HepG2 (cell line): ENCODE measurements at regions not wholly inside any gene's neighbourhood (a gene's known extent, or its start where the extent isn't known, plus 50 kb on each side); places are given as distances from the start of the nearest gene placed in this dataset.

Experiments used
- ATAC-seq: fragments of 200-7000 bp; cut with Tn5 transposase; 3 replicates; pipeline ENCODE4 v1.9.1; 2020; ENCODE audit warnings: mild to moderate bottlenecking, moderate library complexity
- BruUV-seq: library from RNA; stranded (reverse); fragments of 400-500 nt; replicated peaks from 2 replicates; lab custom pipeline; 2021; lab: Mats Ljungman, UMichigan
- CTCF ChIA-PET: fragments of 300-600 bp; formaldehyde crosslinking; extraction: SDS; loops from one replicate; lab custom pipeline; 2021; ENCODE audit warnings: low total read pairs, inconsistent platforms, low intra/inter-chr PET ratio; lab: Yijun Ruan, JAX
- POLR2A ChIA-PET: fragments of 350-600 bp; sonication (Branson Sonifier 250); formaldehyde crosslinking; loops from one replicate; lab custom pipeline; 2020; ENCODE audit warnings: antibody characterized with exemption, inconsistent platforms; lab: Yijun Ruan, JAX
- DNase-seq: peaks from one replicate; pipeline ENCODE4 v3.0.0-alpha.2; 2015; ENCODE audit warnings: low spot score
- FAIRE-seq: peaks from 3 replicates; lab custom pipeline; 2011; peaks lifted over from hg19 to GRCh38; lab: Jason Lieb, UNC
- H2AFZ ChIP-seq: one replicate; pipeline ENCODE4 v1.6.1; 2011; ENCODE audit warnings: low read length, inconsistent platforms
- H3K27ac ChIP-seq: fragments of 300-600 bp; 3 replicates; pipeline ENCODE4 v1.8.0; 2011; ENCODE audit warnings: mixed run types, mild to moderate bottlenecking, mixed read lengths, low read length, inconsistent platforms; ENCODE audit not compliant: insufficient read depth; ENCODE audit errors: extremely low read length
- H3K27me3 ChIP-seq, 2 experiments: fragments of 200-600 bp in 1 of 2; 2 replicates in 1 of 2; 3 replicates in 1 of 2; pipeline versions ENCODE4 v1.6.0 to v1.8.0; 2011; ENCODE audit warnings: low read length in 2 of 2, mild to moderate bottlenecking in 2 of 2, moderate library complexity in 2 of 2, inconsistent platforms in 1 of 2; ENCODE audit not compliant: insufficient read depth in 2 of 2, control insufficient read depth in 1 of 2
- H3K36me3 ChIP-seq, 2 experiments: fragments of 200-600 bp in 1 of 2; replicated peaks in 1 of 2; 2 replicates in 1 of 2; 3 replicates in 1 of 2; pipeline versions ENCODE4 v1.5.1 to v1.8.0; 2011; ENCODE audit warnings: low read length in 2 of 2, inconsistent platforms in 1 of 2; ENCODE audit not compliant: insufficient read depth in 2 of 2, control insufficient read depth in 1 of 2
- H3K4me1 ChIP-seq: 2 replicates; pipeline ENCODE4 v1.5.1; 2012; ENCODE audit warnings: low read length, inconsistent platforms; ENCODE audit not compliant: insufficient read depth
- H3K4me2 ChIP-seq: 2 replicates; pipeline ENCODE4 v1.6.0; 2011; ENCODE audit warnings: low read depth, low read length, inconsistent platforms
- H3K4me3 ChIP-seq, 3 experiments: fragments of 200-600 bp in 1 of 3; sonication (generic), shearing (Covaris generic) in 1 of 3; replicated peaks in 1 of 3; 2 replicates each; pipeline ENCODE4 v1.5.1; 2011 to 2016; ENCODE audit warnings: low read length in 3 of 3, inconsistent platforms in 2 of 3, low read depth in 2 of 3, mild to moderate bottlenecking in 2 of 3, control low read depth in 1 of 3, mixed read lengths in 1 of 3; ENCODE audit not compliant: insufficient read depth in 1 of 3
- H3K79me2 ChIP-seq: one replicate; pipeline ENCODE4 v1.6.1; 2011; ENCODE audit warnings: low read length, inconsistent platforms; ENCODE audit not compliant: insufficient read depth
- H3K9ac ChIP-seq: 2 replicates; pipeline ENCODE4 v1.6.0; 2011; ENCODE audit warnings: mild to moderate bottlenecking, low read depth, low read length, inconsistent platforms; ENCODE audit not compliant: insufficient read depth
- H3K9me3 ChIP-seq: 2 replicates; pipeline ENCODE4 v1.5.1; 2012; ENCODE audit warnings: mild to moderate bottlenecking, low read length
- H4K20me1 ChIP-seq: 2 replicates; pipeline ENCODE4 v1.6.0; 2011; ENCODE audit warnings: inconsistent platforms, mild to moderate bottlenecking, low read length, moderate library complexity; ENCODE audit not compliant: insufficient read depth
- GFI1 ChIP-seq: sonication (generic); formaldehyde crosslinking; IDR thresholded peaks from 2 replicates; pipeline ENCODE4 v1.5.0; 2020; ENCODE audit warnings: missing genetic modification reagents, mild to moderate bottlenecking, borderline replicate concordance
- HIVEP1 ChIP-seq: sonication (generic); formaldehyde crosslinking; IDR thresholded peaks from 2 replicates; pipeline ENCODE4 v1.4.0; 2020; ENCODE audit warnings: mild to moderate bottlenecking, missing genetic modification reagents
- MYNN ChIP-seq: sonication (generic); formaldehyde crosslinking; IDR thresholded peaks from 2 replicates; pipeline ENCODE4 v1.4.0; 2020; ENCODE audit warnings: mild to moderate bottlenecking, low read depth, missing genetic modification reagents
- SNAPC2 ChIP-seq: sonication (generic); formaldehyde crosslinking; IDR thresholded peaks from 2 replicates; pipeline ENCODE4 v1.8.1; 2022; ENCODE audit warnings: mild to moderate bottlenecking, missing genetic modification reagents
- ZNF235 ChIP-seq: sonication (generic); formaldehyde crosslinking; IDR thresholded peaks from 2 replicates; pipeline ENCODE4 v1.8.1; 2023; ENCODE audit warnings: mild to moderate bottlenecking, missing genetic modification reagents, borderline replicate concordance
- WGBS: methylation state at CpG from one replicate; pipeline ENCODE4 v1.1.6; 2017; ENCODE audit warnings: low lambda C conversion rate; 5-methylcytosine and 5-hydroxymethylcytosine counted together
- in situ Hi-C: cut with HindIII; loops from 2 replicates; pipeline ENCODE4 v1.10.0; 2017; ENCODE audit warnings: low pct_unique_long_range_greater_than_20kb; ENCODE audit not compliant: extremely low pct_ligation_motif_present
- intact Hi-C: fragments of 100-400 bp; cut with micrococcal nuclease; formaldehyde crosslinking; loops from one replicate; pipeline ENCODE4 v1.10.0; 2022; ENCODE audit not compliant: unreplicated experiment
- TF ChIP-seq, protein P1 (sequence below): sonication (generic); formaldehyde crosslinking; IDR thresholded peaks from 2 replicates; pipeline ENCODE4 v1.4.0; 2020; ENCODE audit warnings: missing genetic modification reagents
- TF ChIP-seq, protein P2 (sequence below), 2 experiments: fragments of 450-650 bp in 1 of 2; sonication (generic) in 1 of 2; formaldehyde crosslinking in 1 of 2; IDR thresholded peaks; 2 replicates each; pipeline versions ENCODE4 v1.6.1 to v1.8.0; 2016 to 2022; ENCODE audit warnings: antibody characterized with exemption in 1 of 2, mild to moderate bottlenecking in 1 of 2, missing genetic modification reagents in 1 of 2

DNA sequence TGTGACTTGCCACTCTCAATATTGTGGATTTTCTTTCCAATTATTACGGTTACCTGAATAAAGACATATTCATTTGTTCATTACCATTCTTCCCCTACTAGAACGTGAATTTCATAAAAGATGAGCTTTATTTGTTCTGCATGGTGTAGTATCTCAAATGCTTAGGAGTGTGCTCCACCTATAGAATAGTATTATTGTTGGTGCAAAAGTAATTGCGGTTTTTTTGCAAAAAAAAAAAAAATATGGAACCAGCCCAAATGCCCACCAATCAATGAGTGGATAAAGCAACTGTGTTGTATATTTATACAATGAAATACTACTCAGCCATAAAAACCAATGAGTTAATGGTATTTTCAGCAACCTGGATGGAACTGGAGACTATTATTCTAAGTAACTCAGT lies 525.5 kb upstream of the PRKX start:
- Histone ChIP-seq H3K4me1 (no peaks in the 10 kb centered on the region), H3K36me3 (no peaks in the 10 kb centered on the region), H3K4me2 (no peak overlapping the region), H2AFZ (no peak overlapping the region), H3K9me3 (peaks cover 19% of the 10 kb centered on the region), H3K9ac (no peak overlapping the region), H4K20me1 (no peaks in the 10 kb centered on the region), H3K4me3 (no peak overlapping the region), H3K79me2 (no peaks in the 10 kb centered on the region), H3K27ac (no peak overlapping the region), H3K27me3 (no peaks in the 10 kb centered on the region)
- POLR2A ChIA-PET, result no interaction called here
- intact Hi-C loops, result no loop called here
- in situ Hi-C loops, result no loop called here
- no peak for DNase-seq
- no peak for ATAC-seq
- TF ChIP-seq, protein P1, sequence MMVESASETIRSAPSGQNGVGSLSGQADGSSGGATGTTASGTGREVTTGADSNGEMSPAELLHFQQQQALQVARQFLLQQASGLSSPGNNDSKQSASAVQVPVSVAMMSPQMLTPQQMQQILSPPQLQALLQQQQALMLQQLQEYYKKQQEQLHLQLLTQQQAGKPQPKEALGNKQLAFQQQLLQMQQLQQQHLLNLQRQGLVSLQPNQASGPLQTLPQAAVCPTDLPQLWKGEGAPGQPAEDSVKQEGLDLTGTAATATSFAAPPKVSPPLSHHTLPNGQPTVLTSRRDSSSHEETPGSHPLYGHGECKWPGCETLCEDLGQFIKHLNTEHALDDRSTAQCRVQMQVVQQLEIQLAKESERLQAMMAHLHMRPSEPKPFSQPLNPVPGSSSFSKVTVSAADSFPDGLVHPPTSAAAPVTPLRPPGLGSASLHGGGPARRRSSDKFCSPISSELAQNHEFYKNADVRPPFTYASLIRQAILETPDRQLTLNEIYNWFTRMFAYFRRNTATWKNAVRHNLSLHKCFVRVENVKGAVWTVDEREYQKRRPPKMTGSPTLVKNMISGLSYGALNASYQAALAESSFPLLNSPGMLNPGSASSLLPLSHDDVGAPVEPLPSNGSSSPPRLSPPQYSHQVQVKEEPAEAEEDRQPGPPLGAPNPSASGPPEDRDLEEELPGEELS (CRISPR knock-in tag), result no peak
- no peak for TF ChIP-seq HIVEP1 (CRISPR knock-in tag)
- no peak for TF ChIP-seq ZNF235
- no peak for TF ChIP-seq GFI1
- TF ChIP-seq, protein P2, sequence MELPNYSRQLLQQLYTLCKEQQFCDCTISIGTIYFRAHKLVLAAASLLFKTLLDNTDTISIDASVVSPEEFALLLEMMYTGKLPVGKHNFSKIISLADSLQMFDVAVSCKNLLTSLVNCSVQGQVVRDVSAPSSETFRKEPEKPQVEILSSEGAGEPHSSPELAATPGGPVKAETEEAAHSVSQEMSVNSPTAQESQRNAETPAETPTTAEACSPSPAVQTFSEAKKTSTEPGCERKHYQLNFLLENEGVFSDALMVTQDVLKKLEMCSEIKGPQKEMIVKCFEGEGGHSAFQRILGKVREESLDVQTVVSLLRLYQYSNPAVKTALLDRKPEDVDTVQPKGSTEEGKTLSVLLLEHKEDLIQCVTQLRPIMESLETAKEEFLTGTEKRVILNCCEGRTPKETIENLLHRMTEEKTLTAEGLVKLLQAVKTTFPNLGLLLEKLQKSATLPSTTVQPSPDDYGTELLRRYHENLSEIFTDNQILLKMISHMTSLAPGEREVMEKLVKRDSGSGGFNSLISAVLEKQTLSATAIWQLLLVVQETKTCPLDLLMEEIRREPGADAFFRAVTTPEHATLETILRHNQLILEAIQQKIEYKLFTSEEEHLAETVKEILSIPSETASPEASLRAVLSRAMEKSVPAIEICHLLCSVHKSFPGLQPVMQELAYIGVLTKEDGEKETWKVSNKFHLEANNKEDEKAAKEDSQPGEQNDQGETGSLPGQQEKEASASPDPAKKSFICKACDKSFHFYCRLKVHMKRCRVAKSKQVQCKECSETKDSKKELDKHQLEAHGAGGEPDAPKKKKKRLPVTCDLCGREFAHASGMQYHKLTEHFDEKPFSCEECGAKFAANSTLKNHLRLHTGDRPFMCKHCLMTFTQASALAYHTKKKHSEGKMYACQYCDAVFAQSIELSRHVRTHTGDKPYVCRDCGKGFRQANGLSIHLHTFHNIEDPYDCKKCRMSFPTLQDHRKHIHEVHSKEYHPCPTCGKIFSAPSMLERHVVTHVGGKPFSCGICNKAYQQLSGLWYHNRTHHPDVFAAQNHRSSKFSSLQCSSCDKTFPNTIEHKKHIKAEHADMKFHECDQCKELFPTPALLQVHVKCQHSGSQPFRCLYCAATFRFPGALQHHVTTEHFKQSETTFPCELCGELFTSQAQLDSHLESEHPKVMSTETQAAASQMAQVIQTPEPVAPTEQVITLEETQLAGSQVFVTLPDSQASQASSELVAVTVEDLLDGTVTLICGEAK (IDR thresholded peaks at IDR 0.05), result peak; percentile 60
- TF ChIP-seq, protein P2 (CRISPR knock-in tag; IDR thresholded peaks at IDR 0.05), result no peak
- TF ChIP-seq MYNN (CRISPR knock-in tag), result no peak
- TF ChIP-seq SNAPC2 (CRISPR knock-in tag), result no peak
- WGBS, result 26% methylated on average over 3 of the region's 3 CpGs
- no peak for FAIRE-seq
- BruUV-seq, result no TSS peak
- CTCF ChIA-PET, result no interaction called here
